NCI-H69 (cell line): ENCODE measurements at regions not wholly inside any gene's neighbourhood (a gene's known extent, or its start where the extent isn't known, plus 50 kb on each side); places are given as distances from the start of the nearest gene placed in this dataset.
"Not testable (repeated sequence)": the region's sequence is repeated elsewhere in the genome, so short reads cannot be mapped to it uniquely, and the experiment has no call there.

Source experiments
- DNase-seq: peaks from one replicate; lab custom pipeline; 2025; lab: John Stamatoyannopoulos, UW

DNA sequence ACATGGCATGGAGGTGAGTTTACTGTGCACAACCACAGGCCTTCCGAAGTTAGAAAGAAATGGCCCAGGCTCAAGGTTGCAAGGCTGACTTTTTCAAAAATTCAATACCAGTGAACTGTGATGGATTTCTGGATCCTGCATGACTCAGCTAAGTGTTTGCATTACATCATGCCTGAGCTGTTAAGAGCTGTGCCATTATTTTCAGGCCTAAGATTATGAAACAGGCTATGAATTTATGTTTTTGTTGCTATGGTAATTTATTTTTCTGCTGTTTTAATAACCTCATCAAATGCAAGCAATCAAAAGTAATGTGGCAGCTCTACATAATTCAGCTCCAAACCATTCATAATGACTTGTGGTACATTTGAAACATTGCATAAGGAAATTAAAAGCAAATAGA, 457.7 kb upstream of the TMEM132C start:
- no peak for DNase-seq

DNA sequence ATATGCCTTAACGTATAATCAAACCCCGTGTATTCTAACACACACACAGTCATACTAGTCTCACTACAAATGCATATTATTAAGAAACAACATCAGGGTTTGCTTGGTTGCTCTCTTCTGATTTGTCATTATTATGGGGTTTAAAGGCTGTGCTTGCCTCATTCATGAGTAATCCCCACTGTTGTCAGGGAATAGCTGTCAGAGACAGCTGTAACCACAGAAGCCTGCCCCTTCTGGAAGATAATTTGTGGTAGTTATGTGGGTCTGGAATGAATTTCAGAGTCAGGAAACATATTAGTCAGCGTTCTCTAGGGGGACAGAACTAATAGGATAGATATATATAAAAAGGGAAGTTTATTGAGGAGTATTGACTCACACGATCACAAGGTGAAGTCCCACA, 456.9 kb upstream of the TMEM132C start:
- DNase-seq, result no peak

GRCh38 chr12:127810459-127810858, 456.5 kb upstream of the TMEM132C start:
- not testable (repeated sequence) for DNase-seq

DNA sequence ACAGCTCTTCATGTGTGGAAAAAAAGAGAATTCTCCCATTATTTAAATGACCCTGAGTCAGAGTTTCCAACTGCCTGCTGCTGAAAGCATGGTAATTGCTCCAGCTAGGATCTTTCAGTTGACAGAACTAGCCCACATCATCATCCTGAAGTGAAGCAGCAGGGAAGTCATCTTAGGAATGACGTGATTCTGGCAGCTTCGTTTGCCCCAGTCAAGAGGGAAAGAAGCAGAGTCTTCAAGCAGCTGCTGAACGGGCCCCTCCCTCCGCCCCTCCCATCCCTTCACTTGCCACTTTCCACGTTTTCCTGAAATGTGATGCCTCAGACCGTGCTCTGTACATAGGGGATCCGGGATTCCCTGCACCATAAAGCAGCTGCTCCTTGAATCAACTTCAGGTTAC, 455.0 kb upstream of the TMEM132C start:
- DNase-seq, result no peak

DNA sequence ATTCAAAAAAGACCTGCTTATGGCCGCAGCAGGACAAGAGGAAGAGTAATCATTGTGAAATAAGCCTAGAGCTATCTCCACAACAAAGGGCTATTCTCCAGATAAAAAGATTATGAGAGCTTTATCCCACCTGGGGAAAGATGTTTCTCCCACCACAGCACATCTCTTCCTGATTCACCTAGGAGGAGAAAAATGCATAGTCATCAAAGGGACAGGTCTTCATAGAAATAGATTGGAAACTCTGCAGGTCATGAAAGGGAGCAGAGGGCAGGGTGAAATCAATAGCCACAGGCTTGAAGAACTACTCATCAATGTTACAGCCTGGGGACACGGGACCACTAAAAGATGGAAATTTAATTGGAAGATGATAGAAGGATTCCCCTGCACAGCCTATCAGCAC, 453.8 kb upstream of the TMEM132C start:
- DNase-seq, result no peak

DNA sequence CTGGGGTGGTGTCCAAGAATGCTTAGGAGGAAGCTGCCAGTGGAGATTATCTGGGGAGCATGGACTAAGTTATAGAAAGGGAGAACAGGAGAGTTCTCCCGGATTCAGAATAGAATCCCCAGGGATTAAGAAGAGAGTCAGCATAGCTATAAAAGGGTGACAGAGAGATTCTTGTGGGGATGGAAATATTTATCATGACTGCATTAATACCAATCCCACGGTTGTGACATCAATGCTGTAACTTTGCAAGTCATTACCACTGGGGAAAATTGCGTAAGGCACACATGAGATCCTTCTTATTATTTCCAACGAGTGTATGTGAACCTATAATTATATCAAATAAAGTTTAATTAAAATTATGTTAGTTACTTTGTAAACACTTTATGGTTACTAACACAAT, 447.9 kb upstream of the TMEM132C start:
- DNase-seq, result no peak

- no peak for DNase-seq
These were observed 446.7 kb upstream of the TMEM132C start for GRCh38 chr12:127820271-127820670.

- no peak for DNase-seq
These were observed 446.1 kb upstream of the TMEM132C start for GRCh38 chr12:127820846-127821245.

DNA sequence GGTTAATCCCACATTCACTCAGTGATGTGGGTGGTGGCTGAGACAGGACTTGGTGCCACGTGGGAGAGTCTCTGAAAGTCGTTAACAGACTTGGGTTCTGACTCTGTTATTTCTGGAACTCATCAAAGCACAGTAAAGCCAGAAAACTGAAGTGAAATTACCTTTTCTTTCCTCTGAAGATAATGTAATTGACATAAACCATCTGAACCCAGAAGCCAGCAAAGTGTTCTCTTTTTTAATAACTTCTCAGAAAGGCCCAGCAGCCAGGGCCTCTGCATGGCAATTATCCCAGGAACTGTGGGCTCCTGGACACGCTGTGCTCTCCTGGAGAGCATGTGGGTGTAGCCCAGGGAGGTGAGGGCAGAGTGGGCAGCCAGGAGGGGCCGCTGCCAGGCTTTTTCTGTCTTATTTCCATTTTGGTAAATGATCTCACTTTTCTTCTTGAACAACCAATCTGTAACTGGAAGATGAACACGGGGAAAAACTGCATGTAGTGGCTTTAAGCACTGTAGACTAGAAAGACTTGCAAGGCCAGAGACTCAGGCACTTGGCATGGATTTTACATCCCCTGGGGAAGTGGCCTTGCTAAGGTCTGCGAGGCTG, 444.1 kb upstream of the TMEM132C start:
- DNase-seq, result no peak

GRCh38 chr12:127823801-127824200, 443.2 kb upstream of the TMEM132C start:
- DNase-seq, result no peak

DNA sequence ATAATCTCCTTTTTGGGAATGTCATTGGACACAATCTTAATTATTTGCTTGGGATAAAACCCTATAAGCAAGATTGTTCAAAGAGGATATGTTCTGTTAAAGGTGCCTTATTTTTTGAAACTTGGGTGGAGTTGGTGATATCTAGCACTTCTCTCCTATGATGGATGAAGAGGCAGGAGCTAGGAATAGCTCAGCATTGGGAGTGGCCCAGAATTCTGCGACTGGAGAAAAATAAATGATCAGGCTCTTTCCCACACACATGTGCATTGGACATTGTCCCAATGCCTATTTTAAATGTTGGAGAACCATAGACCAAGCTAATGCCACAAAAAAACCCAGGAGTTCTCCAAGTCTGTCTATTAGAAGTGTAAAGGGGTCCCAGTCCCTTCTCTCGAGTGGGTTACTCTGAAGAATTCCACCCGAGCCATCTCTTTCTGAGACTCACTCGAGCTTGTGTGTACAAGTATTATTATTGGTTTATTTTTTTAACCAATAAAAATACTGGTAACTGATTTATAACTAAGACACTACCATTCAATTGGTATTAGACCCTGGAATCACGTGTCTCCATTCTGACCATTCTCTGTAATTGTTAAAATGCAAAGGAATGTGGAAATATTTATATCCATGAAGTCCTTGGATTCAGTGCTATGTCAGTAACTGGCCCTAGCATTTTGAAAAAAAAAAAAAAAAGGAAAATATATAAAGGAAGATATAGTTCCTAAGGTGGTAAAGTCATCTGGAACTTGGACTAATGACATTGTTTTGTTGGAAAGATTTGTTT, 437.5 kb upstream of the TMEM132C start:
- no peak for DNase-seq

- DNase-seq, result no peak
These were observed 436.9 kb upstream of the TMEM132C start for GRCh38 chr12:127830065-127830460.

GRCh38 chr12:127830730-127831129, 436.2 kb upstream of the TMEM132C start:
- no peak for DNase-seq

- no peak for DNase-seq
These were observed 434.8 kb upstream of the TMEM132C start for GRCh38 chr12:127832172-127832571.

DNA sequence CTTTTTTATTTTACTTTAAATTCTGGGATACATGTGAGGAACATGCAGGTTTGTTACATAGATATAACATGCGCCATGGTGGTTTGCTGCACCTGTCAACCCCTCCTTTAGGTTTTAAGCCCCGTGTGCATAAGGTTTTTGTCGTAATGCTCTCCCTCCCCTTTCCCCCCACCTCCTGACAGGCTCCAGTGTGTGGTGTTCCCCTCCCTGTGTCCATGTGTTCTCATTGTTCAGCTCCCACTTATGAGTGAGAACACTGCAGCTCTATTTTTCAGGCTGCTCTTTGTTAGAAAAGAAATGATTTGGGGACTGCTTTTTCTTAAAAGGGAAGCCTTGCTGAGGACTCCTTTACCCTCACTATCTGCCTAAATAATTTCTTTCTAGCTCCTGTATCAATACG, 430.2 kb upstream of the TMEM132C start:
- not testable (repeated sequence) for DNase-seq

- no peak for DNase-seq
These were observed 409.3 kb upstream of the TMEM132C start for GRCh38 chr12:127857661-127858060.

- no peak for DNase-seq
These were observed 406.4 kb upstream of the TMEM132C start for GRCh38 chr12:127860536-127860935.

DNA sequence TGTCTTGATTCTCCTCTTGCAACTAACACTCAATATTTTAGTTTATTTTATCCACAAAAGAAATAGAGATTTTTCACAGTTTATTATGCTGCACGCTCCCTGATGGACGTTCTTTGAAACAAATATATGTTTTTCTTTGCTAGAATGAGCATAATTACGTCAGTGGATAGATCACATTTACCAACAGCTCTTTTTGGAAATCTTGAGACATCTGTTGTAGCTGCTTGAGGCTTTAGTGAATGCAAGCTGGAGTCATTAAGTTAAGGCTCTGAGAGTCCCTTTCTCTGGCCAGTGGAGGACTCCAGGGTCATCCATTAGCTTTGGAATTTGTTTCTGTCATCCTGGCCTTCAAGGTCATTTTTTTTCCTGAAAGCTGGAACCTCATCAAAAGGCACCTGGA, 405.6 kb upstream of the TMEM132C start:
- no peak for DNase-seq

- DNase-seq, result no peak
These were observed 393.7 kb upstream of the TMEM132C start for GRCh38 chr12:127873306-127873705.

- DNase-seq, result no peak
These were observed 385.4 kb upstream of the TMEM132C start for GRCh38 chr12:127881371-127882140.

GRCh38 chr12:127883013-127883412, 384.0 kb upstream of the TMEM132C start:
- no peak for DNase-seq

DNA sequence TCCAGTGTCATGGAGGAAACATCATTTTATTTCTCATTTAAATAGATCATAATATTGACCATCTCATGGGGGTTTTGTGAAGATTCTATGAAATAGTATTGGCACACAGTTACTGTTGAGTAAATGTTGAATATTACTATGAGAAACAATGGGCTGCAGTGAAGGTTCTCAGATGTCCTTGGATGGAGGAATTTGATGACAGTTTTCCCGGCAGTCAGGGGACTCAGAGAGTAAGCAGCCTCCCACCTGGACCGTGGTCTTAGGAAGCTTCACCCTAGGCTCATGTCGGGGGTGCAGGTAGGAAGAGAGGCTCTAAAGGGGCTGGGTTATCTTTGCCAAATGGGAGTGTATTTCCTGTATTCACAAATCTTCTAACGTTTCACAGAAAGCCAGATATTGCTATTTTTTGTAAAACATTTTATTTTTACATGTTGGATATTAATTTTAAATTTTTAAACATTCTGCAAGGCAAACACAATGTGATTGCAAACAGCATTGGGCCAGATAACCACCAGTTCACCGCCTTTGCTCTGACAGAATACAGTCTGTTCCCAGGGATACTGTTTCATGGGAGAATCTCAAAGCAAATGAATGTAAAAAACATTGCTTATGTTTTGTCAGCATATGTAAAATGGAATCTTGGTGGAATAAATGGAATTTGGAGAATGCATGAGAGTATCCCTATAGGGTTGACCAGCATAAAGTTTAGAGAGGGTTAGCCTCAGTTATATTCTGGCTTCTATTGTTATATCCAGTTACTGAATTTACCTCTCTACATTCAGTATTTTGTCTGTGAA, 380.8 kb upstream of the TMEM132C start:
- DNase-seq, result no peak
